Psoas muscle (tissue), 7 donors: ENCODE measurements at regions not wholly inside any gene's neighbourhood (a gene's known extent, or its start where the extent isn't known, plus 50 kb on each side); places are given as distances from the start of the nearest gene placed in this dataset.

Experiments used
- ATAC-seq, 4 donors: fragments of 200-7000 bp; cut with Tn5 transposase; one replicate each; pipeline ENCODE4 v1.9.1; 2020; ENCODE audit warnings: moderate library complexity in 3 of 4, mild to moderate bottlenecking in 2 of 4
- DNase-seq, 2 donors: peaks; one replicate each; pipeline ENCODE4 v3.0.0-alpha.2; 2020
- H3K27ac ChIP-seq: fragments of 200-600 bp; one replicate; pipeline ENCODE4 v1.8.0; 2022
- H3K27me3 ChIP-seq, 3 donors: fragments of 200-600 bp in 1 of 3; one replicate each; pipeline versions ENCODE4 v1.6.1 to v1.8.0; 2013 to 2022; ENCODE audit warnings: low read length in 2 of 3, mild to moderate bottlenecking in 2 of 3, moderate library complexity in 1 of 3; ENCODE audit not compliant: insufficient read depth in 3 of 3
- H3K36me3 ChIP-seq, 2 donors: fragments of 200-600 bp in 1 of 2; one replicate each; pipeline versions ENCODE4 v1.6.1 to v1.8.0; 2013 to 2022; ENCODE audit warnings: low read depth in 1 of 2, mild to moderate bottlenecking in 1 of 2, moderate library complexity in 1 of 2; ENCODE audit not compliant: insufficient read depth in 1 of 2
- H3K4me1 ChIP-seq: fragments of 200-600 bp; one replicate; pipeline ENCODE4 v1.8.0; 2022
- H3K4me3 ChIP-seq: fragments of 200-600 bp; one replicate; pipeline ENCODE4 v1.8.0; 2022; ENCODE audit warnings: mild to moderate bottlenecking
- H3K9me3 ChIP-seq: fragments of 200-600 bp; one replicate; pipeline ENCODE4 v1.8.0; 2022
- CTCF ChIP-seq: fragments of 200-600 bp; IDR thresholded peaks from one replicate; pipeline ENCODE4 v1.8.0; 2022; ENCODE audit warnings: antibody characterized with exemption
- WGBS, 3 donors: extraction: QIAGEN DNeasy Blood & Tissue Kit; methylation state at CpG; one replicate each; pipeline versions ENCODE4 v1.1.6 to v1.1.7; 2013; 5-methylcytosine and 5-hydroxymethylcytosine counted together
- intact Hi-C, 2 donors: fragments of 100-400 bp; cut with DNase I; formaldehyde crosslinking; loops; one replicate each; pipeline versions ENCODE4 v1.11.0 to v1.14.2; 2022
- donor health status: healthy with polysubstance abuse.
- donor health status: DM: no; HTN: no; CAD: no; lungs with moderate emphysema.
- donor health status: Bipolar disorder and iron deficiency.
- donor health status: healthy.
- donor health status: DM: yes; HTN: yes; CAD: no.
- donor health status: DM: no; HTN: no; CAD: no.
- donor health status: DM: yes; HTN: yes; CAD: no.

GRCh38 chr5:158456756-158457155 lies 597.8 kb upstream of the CLINT1 start:
- H3K27me3 ChIP-seq, result no peaks in the 10 kb centered on the region
- no peaks in the 10 kb centered on the region for H3K9me3 ChIP-seq
- intact Hi-C loops, result no loop called here
- no peak overlapping the region for H3K27ac ChIP-seq
- no peaks in the 10 kb centered on the region for H3K36me3 ChIP-seq
- no peak for ATAC-seq
- no peak for TF ChIP-seq CTCF
- H3K4me3 ChIP-seq, result no peak overlapping the region
- WGBS, 3 donors, result 27 to 53% (median 41%) methylated on average over 1 of the region's 1 CpG
- peak; percentile 25 to 40 for DNase-seq
- H3K4me1 ChIP-seq, result no peaks in the 10 kb centered on the region

- no peak overlapping the region for H3K27ac ChIP-seq
- no peaks in the 10 kb centered on the region for H3K36me3 ChIP-seq
- intact Hi-C loops, result no loop called here
- H3K9me3 ChIP-seq, result no peaks in the 10 kb centered on the region
- no peak for ATAC-seq
- 76 to 83% (median 80%) methylated on average over 3 of the region's 3 CpGs for WGBS, 3 donors
- H3K4me3 ChIP-seq, result no peak overlapping the region
- no peaks in the 10 kb centered on the region for H3K27me3 ChIP-seq
- H3K4me1 ChIP-seq, result no peaks in the 10 kb centered on the region
- TF ChIP-seq CTCF, result no peak
- no peak for DNase-seq
These were observed 597.3 kb upstream of the CLINT1 start for GRCh38 chr5:158456241-158456640.

GRCh38 chr5:158451993-158452672 lies 593.2 kb upstream of the CLINT1 start:
- peak; percentile 57 to 76 for DNase-seq
- 39 to 59% (median 43%) methylated on average over 13 of the region's 13 CpGs for WGBS, 3 donors

GRCh38 chr5:158451203-158451992 lies 592.5 kb upstream of the CLINT1 start:
- no peak for TF ChIP-seq CTCF
- H3K27ac ChIP-seq, result no peak overlapping the region
- DNase-seq (peak; percentile 42 to 70), ATAC-seq (peak in 3 of 4 donors; percentile 61 to 78 (median 66))
- no peak overlapping the region for H3K4me3 ChIP-seq
- no peaks in the 10 kb centered on the region for H3K36me3 ChIP-seq
- 29 to 37% (median 32%) methylated on average over 8 of the region's 8 CpGs for WGBS, 3 donors
- no peaks in the 10 kb centered on the region for H3K27me3 ChIP-seq
- H3K9me3 ChIP-seq, result no peaks in the 10 kb centered on the region
- H3K4me1 ChIP-seq, result no peaks in the 10 kb centered on the region
- intact Hi-C loops, result no loop called here

More at GRCh38 chr5:158451993-158452672, 593.2 kb upstream of the CLINT1 start:
- ATAC-seq, result peak in 1 of 4 donors; percentile 27
- no peak for TF ChIP-seq CTCF
- Histone ChIP-seq H3K27ac (no peak overlapping the region), H3K4me3 (no peak overlapping the region), H3K4me1 (no peaks in the 10 kb centered on the region), H3K36me3 (no peaks in the 10 kb centered on the region), H3K27me3 (no peaks in the 10 kb centered on the region), H3K9me3 (no peaks in the 10 kb centered on the region)
- intact Hi-C loops, result no loop called here
